OCI-LY1 (cell line): ENCODE measurements at regions not wholly inside any gene's neighbourhood (a gene's known extent, or its start where the extent isn't known, plus 50 kb on each side); places are given as distances from the start of the nearest gene placed in this dataset.
A peak's percentile ranks its signal among the peaks of the same experiment; 100 is the strongest.
"Not testable (repeated sequence)": the region's sequence is repeated elsewhere in the genome, so short reads cannot be mapped to it uniquely, and the experiment has no call there.

ENCODE experiments used
- H2AFZ ChIP-seq: fragments of 200-600 bp; sonication (generic), shearing (Covaris generic); 2 replicates; pipeline ENCODE4 v1.6.0; 2014; ENCODE audit warnings: antibody characterized with exemption, mild to moderate bottlenecking, low read length
- H3F3A ChIP-seq: fragments of 200-600 bp; sonication (generic), shearing (Covaris generic); 2 replicates; pipeline ENCODE4 v1.6.0; 2014; ENCODE audit warnings: mild to moderate bottlenecking, antibody characterized with exemption, low read length, moderate library complexity; ENCODE audit not compliant: insufficient read depth
- H3K27ac ChIP-seq: fragments of 200-600 bp; sonication (generic); 2 replicates; pipeline ENCODE4 v1.5.1; 2014; ENCODE audit warnings: low read length, mixed run types, mild to moderate bottlenecking, low read depth; ENCODE audit not compliant: poor library complexity, severe bottlenecking
- H3K27me3 ChIP-seq: fragments of 200-600 bp; sonication (generic); 2 replicates; pipeline ENCODE4 v1.6.0; 2014; ENCODE audit warnings: antibody characterized with exemption, mild to moderate bottlenecking, low read length, moderate library complexity; ENCODE audit not compliant: insufficient read depth
- H3K36me3 ChIP-seq: fragments of 200-600 bp; sonication (generic); 2 replicates; pipeline ENCODE4 v1.6.1; 2014; ENCODE audit warnings: mild to moderate bottlenecking, antibody characterized with exemption, low read length, moderate library complexity, mixed read lengths; ENCODE audit not compliant: insufficient read depth
- H3K4me1 ChIP-seq: fragments of 200-600 bp; sonication (generic); 2 replicates; pipeline ENCODE4 v1.5.1; 2014; ENCODE audit warnings: mild to moderate bottlenecking, low read length, moderate library complexity; ENCODE audit not compliant: insufficient read depth, severe bottlenecking
- H3K4me2 ChIP-seq: fragments of 200-600 bp; sonication (generic), shearing (Covaris generic); 2 replicates; pipeline ENCODE4 v1.6.1; 2014; ENCODE audit warnings: low read length
- H3K4me3 ChIP-seq: fragments of 200-600 bp; sonication (generic); 2 replicates; pipeline ENCODE4 v1.5.1; 2014; ENCODE audit warnings: low read length, low read depth, mild to moderate bottlenecking, mixed read lengths; ENCODE audit not compliant: poor library complexity, severe bottlenecking
- H3K79me2 ChIP-seq: fragments of 200-600 bp; shearing (Covaris generic); 2 replicates; pipeline ENCODE4 v1.6.1; 2016; ENCODE audit warnings: mixed run types, low read length, mixed read lengths; ENCODE audit not compliant: insufficient read depth
- H3K9ac ChIP-seq: fragments of 200-600 bp; sonication (generic), shearing (Covaris generic); 2 replicates; pipeline ENCODE4 v1.6.1; 2014; ENCODE audit warnings: mild to moderate bottlenecking, low read length, mixed read lengths
- H3K9me2 ChIP-seq: fragments of 200-600 bp; sonication (generic), shearing (Covaris generic); 2 replicates; pipeline ENCODE4 v1.6.1; 2014; ENCODE audit warnings: low read depth, mild to moderate bottlenecking, low read length, mixed read lengths
- H3K9me3 ChIP-seq: fragments of 200-600 bp; shearing (Covaris generic); 2 replicates; pipeline ENCODE4 v1.6.1; 2014; ENCODE audit warnings: low read length, mixed read lengths
- H4K20me1 ChIP-seq: fragments of 200-600 bp; sonication (generic), shearing (Covaris generic); 2 replicates; pipeline ENCODE4 v1.6.0; 2016; ENCODE audit warnings: mild to moderate bottlenecking, low read length; ENCODE audit not compliant: insufficient read depth
- TF ChIP-seq, protein P1 (sequence below): fragments of 200-600 bp; sonication (generic), shearing (Covaris generic); IDR thresholded peaks from 2 replicates; pipeline ENCODE4 v1.5.1; 2017; ENCODE audit warnings: mild to moderate bottlenecking, antibody characterized with exemption, low read length, moderate library complexity, mixed read lengths

DNA sequence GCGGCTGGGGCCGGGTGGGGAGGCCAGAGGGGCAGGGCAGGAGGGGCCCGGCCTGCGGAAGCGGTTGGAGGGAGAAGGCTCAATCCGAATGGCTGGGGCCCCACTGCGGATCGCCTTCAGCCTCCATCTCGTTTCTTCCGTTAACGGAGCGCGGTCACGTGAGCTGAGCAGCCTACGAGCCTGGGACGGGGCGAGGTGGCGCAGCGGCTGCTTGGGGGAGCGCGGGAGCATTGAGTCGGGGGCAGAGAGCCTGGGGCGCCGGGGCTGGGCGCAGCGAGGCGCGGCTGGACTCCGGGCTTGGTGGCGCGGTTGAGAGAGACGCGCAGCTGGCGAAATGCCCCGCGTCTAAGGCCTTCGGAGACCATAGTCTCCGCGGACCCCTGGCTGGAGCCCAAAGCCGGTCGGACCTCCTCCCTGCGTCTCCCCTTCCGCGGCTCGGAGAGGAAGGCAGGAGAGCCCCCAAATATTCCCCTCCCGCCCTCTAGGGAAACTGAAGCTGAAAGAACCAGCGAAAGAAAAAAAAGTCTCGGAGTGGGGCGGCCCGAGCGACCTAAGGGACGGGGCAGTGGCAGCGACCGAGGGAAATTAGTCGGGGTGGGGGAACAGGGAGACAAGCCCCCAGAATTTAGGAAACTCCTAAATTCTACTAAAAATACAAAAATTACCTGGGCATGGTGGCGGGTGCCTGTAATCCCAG, 94.7 kb upstream of the PLEKHM1 start:
- H3F3A ChIP-seq, H3K9me2 ChIP-seq, H3K9me3 ChIP-seq, H4K20me1 ChIP-seq, H3K27me3 ChIP-seq, H2AFZ ChIP-seq: not testable (repeated sequence)
- Histone ChIP-seq H3K36me3 (peaks cover 18% of the 10 kb centered on the region), H3K4me2 (peak overlapping the region; percentile 95), H3K27ac (peak overlapping the region; percentile 93), H3K4me3 (peak overlapping the region; percentile 75), H3K4me1 (peaks cover 33% of the 10 kb centered on the region), H3K9ac (peak overlapping the region; percentile 85), H3K79me2 (peaks cover 26% of the 10 kb centered on the region)
- TF ChIP-seq, protein P1, sequence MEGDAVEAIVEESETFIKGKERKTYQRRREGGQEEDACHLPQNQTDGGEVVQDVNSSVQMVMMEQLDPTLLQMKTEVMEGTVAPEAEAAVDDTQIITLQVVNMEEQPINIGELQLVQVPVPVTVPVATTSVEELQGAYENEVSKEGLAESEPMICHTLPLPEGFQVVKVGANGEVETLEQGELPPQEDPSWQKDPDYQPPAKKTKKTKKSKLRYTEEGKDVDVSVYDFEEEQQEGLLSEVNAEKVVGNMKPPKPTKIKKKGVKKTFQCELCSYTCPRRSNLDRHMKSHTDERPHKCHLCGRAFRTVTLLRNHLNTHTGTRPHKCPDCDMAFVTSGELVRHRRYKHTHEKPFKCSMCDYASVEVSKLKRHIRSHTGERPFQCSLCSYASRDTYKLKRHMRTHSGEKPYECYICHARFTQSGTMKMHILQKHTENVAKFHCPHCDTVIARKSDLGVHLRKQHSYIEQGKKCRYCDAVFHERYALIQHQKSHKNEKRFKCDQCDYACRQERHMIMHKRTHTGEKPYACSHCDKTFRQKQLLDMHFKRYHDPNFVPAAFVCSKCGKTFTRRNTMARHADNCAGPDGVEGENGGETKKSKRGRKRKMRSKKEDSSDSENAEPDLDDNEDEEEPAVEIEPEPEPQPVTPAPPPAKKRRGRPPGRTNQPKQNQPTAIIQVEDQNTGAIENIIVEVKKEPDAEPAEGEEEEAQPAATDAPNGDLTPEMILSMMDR, result peak; percentile 28; the same call in 1 of the 2 replicates

GRCh38 chr17:45585794-45586650, 95.5 kb upstream of the PLEKHM1 start:
- not testable (repeated sequence) for H3K9me2 ChIP-seq, H4K20me1 ChIP-seq, H3K9me3 ChIP-seq, H3F3A ChIP-seq, H3K27me3 ChIP-seq, H2AFZ ChIP-seq
- Histone ChIP-seq H3K4me2 (peak overlapping the region; percentile 95), H3K4me1 (peaks cover 28% of the 10 kb centered on the region), H3K9ac (peak overlapping the region; percentile 85), H3K27ac (peak overlapping the region; percentile 93), H3K79me2 (peaks cover 18% of the 10 kb centered on the region), H3K4me3 (peak overlapping the region; percentile 75), H3K36me3 (peaks cover 15% of the 10 kb centered on the region)

DNA sequence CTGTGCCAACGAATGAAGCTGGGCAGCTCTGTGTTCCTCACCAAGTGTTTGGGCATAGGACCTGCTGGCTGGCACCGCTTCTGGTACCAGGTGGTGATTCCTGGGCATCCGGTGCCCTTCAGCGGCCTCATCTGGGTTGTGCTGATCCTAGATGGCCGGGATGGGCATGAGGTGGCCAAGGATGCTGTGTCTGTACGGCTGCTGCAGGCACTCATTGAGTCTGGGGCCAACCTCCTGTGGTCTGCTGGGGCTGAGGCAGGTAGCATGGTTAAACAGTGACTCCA, 96.1 kb upstream of the PLEKHM1 start:
- H3K4me1 ChIP-seq, result peaks cover 24% of the 10 kb centered on the region
- not testable (repeated sequence) for H3K27me3 ChIP-seq, H3K36me3 ChIP-seq, H3K27ac ChIP-seq, H3K9ac ChIP-seq, H3K9me3 ChIP-seq, H2AFZ ChIP-seq, H3F3A ChIP-seq, H3K9me2 ChIP-seq, H3K4me3 ChIP-seq, H4K20me1 ChIP-seq
- peak overlapping the region; percentile 95; the same call in 1 of the 2 replicates for H3K4me2 ChIP-seq
- H3K79me2 ChIP-seq, result peaks cover 15% of the 10 kb centered on the region

- H4K20me1 ChIP-seq, H3K27me3 ChIP-seq, H3K4me3 ChIP-seq, H3K4me2 ChIP-seq, H3K9me3 ChIP-seq, H3K4me1 ChIP-seq, H2AFZ ChIP-seq, H3K9me2 ChIP-seq, H3F3A ChIP-seq, H3K79me2 ChIP-seq, H3K9ac ChIP-seq, H3K36me3 ChIP-seq, H3K27ac ChIP-seq: not testable (repeated sequence)
- TF ChIP-seq, protein P1, result peak; percentile 49
Observed at GRCh38 chr17:45592433-45592923, 102.0 kb upstream of the PLEKHM1 start.

- H3K27ac ChIP-seq, H3F3A ChIP-seq, H3K9me3 ChIP-seq, H3K79me2 ChIP-seq, H3K27me3 ChIP-seq, H3K36me3 ChIP-seq, H3K9ac ChIP-seq, H2AFZ ChIP-seq, H4K20me1 ChIP-seq, H3K4me3 ChIP-seq, H3K9me2 ChIP-seq, H3K4me2 ChIP-seq, H3K4me1 ChIP-seq: not testable (repeated sequence)
Observed at GRCh38 chr17:45596347-45596746, 105.8 kb upstream of the PLEKHM1 start.
